GM12873 (cell line): ENCODE measurements at regions not wholly inside any gene's neighbourhood (a gene's known extent, or its start where the extent isn't known, plus 50 kb on each side); places are given as distances from the start of the nearest gene placed in this dataset.

Experiments used
- CTCF ChIP-seq: IDR thresholded peaks from 2 replicates; pipeline ENCODE4 v1.5.1; 2012; ENCODE audit warnings: low read depth, mild to moderate bottlenecking, moderate library complexity, low read length, control low read depth; ENCODE audit not compliant: insufficient read depth; ENCODE audit errors: missing control alignments

- no peak for TF ChIP-seq CTCF
Measured at GRCh38 chr7:67432536-67433234, 436.1 kb downstream of the TYW1 start.

GRCh38 chr7:67435894-67436535 is 439.4 kb downstream of the TYW1 start:
- TF ChIP-seq CTCF: no peak

GRCh38 chr7:67438198-67438882 is 441.7 kb downstream of the TYW1 start:
- no peak for TF ChIP-seq CTCF

- no peak for TF ChIP-seq CTCF
Measured at GRCh38 chr7:67438913-67439505, 442.4 kb downstream of the TYW1 start.

- TF ChIP-seq CTCF: no peak
Measured at GRCh38 chr7:67440321-67440720, 443.7 kb downstream of the TYW1 start.

- TF ChIP-seq CTCF: no peak
Measured at GRCh38 chr7:67445728-67446127, 449.1 kb downstream of the TYW1 start.

GRCh38 chr7:67447297-67447696 is 450.7 kb downstream of the TYW1 start:
- TF ChIP-seq CTCF: no peak
